T-helper 2 cell (primary cell): ENCODE measurements at regions not wholly inside any gene's neighbourhood (a gene's known extent, or its start where the extent isn't known, plus 50 kb on each side); places are given as distances from the start of the nearest gene placed in this dataset.
"Not testable (repeated sequence)": the region's sequence is repeated elsewhere in the genome, so short reads cannot be mapped to it uniquely, and the experiment has no call there.

Experiments
- DNase-seq, 5 experiments: peaks; one replicate each; pipeline versions ENCODE4 v3.0.0 to v3.0.0-alpha.2; 2012 to 2022

DNA sequence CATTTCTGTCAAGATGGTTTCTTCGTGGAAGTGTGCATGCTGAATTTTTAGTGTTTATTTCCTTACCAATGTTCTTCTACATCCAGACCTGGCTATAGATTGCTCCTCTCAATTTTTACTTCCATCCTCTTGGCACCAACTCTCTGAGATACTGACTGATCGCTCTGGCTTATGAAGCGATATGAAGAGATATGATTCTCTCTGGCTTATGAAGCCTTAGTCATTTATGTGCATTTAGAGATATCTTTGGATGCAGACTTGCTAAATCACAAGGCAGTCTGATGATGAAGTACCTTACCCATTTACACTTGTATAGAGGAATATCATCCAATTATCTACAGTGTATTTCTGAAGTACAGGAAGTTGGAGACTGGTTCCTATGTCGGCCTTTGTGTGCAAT is 295.4 kb upstream of the STXBP5 start:
- no peak for DNase-seq

DNA sequence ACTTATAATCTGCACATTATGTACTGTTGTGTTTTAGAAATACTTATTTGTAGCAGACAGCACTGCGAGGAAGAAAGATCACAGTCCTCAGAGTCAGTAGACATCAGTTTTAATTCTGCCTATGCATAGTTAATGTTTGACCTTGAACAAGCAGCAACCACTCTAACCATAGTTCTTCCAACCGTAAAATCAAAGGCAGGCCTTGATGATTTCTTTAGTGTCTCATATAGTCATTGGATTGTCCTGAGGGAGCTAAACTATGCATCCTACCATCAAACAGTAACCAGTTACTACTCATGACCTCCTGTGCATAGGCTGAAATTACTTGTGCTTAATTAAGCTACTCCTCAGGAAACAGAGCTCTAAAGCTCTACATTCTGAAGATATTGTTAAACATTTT is 294.8 kb upstream of the STXBP5 start:
- no peak for DNase-seq

DNA sequence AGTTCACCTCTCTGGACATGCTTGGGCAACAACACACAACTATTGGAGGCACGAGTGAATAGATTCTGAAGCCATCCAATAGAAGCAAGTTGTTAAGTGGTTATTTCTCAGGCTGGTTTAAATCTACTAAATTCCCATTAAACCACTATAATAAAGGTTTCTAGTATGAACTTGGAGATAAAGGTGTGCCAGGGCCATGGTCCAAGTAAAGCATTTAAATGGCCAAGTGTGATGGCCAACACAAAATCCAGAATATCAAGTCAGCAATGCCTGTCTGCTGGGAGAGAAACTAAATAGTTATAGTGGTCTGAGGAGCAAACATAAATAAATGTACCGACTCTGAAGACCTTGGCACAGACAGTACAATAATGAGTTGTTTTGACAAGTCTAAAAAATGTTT is 294.3 kb upstream of the STXBP5 start:
- DNase-seq, result no peak

DNA sequence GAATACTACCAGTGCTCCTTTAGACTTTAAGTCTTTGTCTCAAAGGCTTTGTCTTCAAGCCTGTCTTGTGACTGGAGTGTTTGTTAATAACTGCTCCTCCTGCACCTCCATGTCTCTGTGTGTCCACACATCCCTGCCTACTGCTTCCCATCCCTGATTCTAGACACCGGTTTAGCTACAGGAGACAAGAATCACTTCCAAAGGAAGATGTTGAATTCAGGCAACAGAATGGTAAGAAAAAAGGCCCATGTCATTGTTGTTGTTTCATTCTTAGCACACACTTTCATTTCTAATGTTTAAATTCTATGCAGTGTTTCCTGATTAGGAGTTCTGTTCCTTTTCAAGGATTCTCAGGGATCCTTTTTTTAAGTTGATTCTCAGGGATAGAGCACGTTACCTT is 293.6 kb upstream of the STXBP5 start:
- no peak for DNase-seq

DNA sequence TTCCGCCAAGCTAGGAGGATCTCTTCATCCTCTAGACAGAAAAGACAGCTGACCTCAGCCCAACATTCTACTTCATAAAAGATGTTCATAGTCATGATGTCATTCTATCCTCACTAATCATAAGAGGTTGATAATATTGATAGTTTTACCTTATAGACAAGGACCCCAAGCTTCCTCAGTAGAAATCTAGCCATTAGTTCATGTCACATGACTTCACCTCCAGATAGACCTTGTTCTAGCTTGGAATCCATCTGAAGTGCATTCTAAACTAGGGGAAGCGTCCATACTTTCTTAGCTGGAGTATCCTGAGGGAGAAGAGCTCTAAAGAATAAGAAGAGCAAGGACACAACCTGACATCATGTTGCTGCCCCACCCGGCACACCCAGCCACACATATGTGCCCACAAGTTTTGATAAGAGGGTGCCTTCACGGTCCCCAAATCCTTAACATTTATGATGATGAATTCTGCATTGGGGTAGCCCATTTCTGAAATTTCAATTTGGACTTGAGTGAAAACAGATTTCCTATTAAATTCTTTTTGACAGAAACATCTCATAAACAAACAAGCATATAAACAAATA is 292.5 kb upstream of the STXBP5 start:
- DNase-seq, result no peak

DNA sequence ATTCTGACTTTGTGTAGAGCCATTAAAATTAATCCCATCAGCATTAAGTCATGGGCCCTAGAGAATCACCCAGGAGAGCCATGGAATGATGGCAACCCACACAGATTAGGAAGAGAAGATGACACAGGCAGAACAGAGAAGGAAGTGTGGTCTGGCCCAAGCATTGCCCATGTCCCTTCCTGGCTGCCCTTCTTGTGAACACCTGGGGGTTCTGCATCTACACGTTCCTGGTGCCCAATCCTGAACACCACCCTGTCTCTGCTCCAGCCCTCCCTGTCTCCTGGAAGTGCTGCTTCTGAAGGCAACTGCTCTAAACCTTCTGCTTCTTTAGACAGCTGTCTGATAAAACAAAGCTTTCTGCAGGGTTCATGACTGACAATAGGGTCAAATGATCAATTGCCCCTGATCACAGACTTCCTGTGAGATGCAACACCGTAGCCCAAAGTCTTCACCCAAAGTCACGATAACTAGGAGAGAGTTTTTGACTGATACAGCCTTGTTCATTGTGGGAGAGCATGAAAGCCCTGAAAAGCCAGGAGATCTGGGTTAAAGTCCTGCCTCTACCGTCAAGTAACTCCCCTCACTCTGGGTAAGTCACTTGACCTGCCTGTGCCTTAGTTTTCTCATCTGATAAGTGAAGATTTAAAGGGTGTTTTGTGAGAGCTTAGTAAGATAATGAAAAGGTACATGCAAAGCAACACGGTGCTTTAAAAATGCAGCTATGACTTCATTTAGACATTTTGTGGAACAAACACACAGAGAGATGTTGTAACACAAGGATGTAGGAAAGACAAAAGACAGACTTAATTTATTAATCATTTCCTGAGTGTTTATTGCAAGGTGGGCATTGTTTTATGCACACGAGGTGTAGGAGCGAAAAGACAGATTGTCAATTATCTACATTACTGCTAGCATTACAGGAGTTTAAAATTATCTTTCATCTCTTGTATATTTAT is 291.2 kb upstream of the STXBP5 start:
- DNase-seq, result no peak

DNA sequence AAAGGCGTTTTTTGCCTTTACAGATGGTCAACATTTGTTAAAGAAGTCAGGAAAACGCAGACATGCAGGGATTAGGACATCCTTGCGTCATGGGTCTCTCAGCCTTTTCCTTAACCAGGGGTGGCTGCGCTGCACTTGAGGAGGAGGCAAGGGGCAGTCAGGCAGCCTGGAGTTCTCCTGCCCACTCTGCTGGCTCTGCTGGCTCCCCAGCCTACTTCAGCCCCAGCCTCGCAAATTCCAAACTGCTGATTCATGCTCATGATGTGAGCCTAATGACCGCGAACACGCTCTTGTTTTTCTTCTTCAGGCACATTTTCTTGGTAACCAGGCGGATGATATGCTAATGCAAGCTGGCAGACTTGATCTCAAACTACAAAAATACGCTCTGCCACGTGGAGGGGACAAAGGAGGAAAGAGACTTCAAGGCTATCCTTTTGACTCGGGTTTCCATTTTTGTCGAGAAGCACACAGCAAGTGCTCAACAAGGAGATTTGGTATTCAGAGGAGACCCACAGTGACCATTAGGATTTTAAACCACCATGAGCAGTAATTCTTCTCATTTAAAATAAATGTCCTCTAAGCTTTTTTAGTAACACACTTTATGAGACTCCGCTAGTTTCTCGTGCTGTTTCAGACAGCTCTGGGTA is 290.3 kb upstream of the STXBP5 start:
- DNase-seq, result peak in 1 of 5 experiments; percentile 39

DNA sequence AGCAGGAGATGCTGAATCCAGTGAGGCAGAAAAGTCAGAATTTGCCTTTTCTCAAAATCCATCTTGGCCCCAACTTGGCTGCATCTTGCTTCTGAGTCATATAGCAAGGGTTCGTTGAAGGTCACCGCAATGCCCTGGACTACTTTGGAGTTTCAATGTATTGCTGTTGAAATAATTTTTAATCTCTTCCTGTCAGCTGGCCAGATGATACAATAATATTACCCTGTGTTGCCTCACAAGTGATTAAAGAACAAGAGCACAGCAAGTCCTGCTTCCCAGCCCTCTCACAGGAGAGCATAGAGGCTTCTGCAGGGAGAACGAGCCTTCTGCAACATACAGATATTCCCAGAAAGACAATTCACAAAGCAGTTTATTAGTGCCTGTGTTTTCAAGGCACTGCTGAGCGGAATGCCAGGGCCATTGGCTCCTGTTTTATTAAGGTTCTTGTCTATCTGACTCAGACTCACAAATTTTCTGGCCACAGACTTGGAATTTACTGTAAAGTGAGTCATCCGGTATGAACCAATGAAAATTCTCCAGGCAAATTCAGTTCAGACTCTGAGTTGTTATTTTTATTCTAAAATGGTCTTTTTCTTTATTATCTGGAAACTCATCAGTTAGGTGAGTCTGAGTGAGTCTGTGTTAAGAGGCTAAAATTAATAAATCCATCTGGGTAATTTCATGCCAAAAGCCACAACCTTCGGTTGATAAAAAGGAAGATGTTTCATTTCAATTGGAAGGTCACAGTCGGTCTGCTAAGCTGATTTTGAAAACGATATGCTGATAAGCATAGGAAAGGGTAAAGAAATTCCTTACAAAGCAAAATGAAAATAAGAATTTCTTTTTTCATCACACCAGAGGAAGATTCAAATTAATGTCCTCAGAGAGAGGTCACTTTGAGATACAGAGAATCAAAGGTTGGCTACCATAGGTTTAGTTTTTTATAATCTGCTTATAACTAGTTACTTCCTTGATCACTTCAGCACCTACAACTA is 289.4 kb upstream of the STXBP5 start:
- DNase-seq, result no peak

DNA sequence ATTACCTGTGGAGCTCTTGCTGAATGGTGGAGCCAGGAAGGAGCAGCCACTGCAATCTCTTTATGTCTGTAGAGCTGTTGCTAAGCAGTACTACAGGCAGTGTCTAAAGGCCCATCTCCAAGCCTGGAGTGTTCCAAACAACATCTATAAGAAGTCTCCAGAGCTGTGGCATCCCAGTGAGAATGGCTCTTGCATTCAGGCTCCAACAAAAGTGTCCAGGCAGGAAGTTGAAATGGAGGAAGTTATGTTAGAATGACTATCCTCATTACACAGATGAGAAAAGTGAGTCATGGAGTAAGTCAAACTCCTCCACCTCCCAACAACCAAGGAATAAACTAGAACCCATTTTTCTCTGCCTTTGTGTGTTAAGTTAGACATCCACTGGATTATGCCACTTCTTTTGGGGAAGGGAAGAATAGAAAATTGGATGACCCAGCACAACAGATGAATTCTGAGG is 288.5 kb upstream of the STXBP5 start:
- no peak for DNase-seq

DNA sequence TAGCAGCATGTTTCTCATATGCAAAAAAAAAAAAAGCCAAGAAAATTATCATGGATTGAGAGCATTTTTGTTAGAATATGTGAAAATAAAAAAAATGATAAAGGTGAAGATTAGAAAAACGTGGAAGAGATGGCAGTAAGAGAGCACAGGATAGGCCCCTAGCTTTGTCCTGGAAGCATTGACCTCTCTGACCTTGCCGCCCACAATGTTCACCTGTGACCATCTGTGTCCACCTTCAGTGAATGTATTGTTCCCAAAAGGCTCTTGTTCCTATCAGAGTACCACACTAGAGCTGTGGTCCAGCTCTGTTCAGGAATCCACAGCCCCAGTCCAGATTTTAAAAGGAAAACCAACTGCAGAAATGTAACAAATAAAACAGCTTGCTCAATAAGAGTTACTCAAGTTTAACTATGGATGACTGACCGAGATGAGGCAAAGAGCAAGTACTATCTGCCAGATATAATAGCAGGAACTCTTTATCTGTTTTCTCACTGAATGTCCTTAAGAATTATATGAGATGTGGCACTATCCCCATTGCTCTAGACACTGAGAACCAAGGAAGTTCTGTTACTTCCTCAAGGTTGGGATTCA is 287.7 kb upstream of the STXBP5 start:
- DNase-seq, result no peak

DNA sequence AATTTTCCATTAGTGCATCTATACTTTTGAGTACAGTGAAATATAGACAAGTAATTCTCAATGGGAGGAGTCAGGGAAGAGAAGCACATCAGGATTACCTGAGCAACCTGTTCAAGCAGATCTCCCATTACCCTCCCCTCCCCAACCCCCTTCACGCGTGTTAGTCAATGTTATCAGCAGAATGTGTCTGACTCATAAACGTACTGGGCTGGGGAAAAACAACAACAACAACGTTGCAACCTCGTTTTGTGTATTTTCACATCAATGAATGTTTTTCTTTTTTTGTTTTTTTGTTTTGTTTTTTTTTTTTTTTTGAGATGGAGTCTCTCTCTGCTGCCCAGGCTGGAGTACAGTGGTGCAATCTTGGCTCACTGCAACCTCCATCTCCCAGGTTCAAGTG is 287.0 kb upstream of the STXBP5 start:
- DNase-seq, result no peak

DNA sequence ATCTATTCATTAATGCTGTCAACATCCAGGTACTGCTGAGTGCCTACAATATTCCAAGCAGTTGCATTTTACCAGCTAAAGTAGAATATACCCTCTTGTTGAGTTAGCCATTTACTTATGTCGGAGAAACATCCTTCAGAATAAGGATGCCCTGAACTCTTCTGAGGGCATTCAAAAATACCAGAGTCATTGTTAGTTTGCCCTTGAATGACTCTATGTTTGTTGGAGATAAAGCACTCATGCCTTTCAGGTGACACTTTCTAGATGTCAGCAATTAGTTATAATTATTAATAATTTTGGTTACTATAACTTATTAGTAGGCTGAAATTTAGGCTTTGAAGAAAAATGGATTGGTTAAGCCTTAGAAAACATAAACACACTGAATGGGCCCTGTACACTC is 286.2 kb upstream of the STXBP5 start:
- no peak for DNase-seq

DNA sequence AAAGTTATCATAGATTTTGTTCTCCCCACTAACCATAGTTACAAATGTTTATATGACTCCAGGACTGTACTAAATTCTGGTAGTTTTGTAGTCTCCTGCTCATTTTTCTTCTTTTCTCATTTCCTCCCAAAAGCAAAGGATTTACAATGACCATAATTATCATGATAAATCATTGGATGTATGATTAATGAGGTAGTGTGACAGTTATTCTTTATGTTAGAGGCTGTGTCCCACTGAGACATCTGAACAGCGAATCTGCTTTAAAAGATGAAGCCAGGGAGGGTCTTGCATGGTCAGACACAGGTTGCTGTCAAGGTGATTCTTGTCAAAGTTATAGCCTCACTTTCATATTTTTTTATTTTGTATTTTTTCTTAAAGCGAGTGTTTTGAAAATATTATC is 285.2 kb upstream of the STXBP5 start:
- no peak for DNase-seq

DNA sequence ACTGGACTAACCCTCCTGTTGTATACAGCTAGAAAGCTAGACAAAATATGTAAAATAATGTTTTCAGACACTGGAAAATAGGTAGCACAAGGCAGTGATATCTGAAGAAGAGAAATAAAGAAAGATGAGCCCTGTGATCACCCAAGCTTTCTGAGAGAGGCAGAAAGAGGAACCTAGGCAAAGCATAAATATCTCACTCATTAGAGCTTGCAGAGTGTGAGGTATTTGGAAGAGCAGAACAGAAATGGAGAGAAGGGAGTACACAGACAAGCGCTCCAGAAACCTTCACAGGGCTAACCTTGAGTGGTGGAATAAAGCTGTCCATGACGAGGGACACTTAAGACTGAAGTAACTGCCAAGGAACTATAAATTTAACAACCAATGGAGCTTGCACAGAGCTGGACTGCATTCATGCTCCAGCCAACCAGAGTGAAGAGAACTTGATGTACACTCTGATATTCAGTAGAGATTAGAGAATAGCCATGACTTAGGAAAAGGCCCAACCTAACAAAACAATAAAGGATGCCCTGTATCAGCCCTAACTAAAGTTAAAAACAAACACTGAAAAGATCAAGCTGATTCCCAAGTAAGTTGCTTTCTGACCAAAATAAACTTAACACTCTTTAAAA is 280.9 kb upstream of the STXBP5 start:
- no peak for DNase-seq

DNA sequence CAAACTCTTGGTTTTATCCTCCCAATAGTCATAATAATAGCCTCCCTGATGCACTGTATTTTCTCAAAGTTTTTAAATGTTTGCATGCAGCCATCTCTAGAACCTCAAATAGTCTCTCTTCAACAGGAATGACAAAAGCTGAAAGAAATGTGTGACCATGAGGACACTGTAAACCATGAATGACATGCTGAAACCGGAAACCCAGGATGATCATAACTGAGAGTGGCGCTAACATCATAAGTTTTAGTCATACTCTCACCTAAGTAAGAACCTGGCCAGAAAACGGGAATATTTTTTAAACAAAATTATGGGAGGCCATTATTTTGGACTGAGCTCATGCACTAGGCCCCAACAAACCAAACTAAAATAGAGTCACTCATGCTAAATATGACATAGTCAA is 278.4 kb upstream of the STXBP5 start:
- no peak for DNase-seq

DNA sequence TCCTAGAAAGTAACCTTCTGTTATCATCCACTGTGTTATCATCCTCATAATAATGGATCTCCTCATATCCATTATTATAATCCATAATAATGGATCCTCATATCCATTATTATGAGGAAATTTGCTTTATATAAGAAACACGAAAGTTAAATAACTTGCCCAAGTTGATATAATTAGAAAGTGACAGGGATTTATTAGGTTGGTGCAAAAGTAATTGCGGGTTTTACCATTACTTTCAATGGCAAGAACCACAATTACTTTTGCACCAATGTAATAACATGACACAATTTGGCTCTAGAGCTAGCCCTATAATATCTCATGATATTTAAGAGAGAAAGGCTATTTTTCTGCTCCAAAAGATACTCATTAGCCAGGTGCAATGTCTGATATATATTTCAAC is 275.7 kb upstream of the STXBP5 start:
- DNase-seq, result no peak

DNA sequence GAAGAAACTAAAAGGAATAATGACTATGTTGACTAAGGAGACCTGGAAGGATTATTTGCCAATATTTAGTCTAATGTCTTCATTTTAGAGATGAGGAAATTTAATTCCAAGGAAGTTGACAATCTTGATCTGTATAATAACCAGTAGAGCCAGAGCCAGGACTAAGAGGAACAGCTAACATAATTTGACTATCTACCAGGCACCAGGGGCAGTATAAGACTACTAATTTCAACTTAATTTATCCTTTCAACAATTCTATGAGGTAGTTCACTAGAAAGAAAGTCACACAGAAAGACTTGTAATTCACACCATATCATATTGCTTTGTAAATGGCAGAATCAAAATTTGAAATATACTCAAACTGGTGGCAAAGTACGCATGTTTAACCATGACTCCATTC is 273.0 kb upstream of the STXBP5 start:
- no peak for DNase-seq

DNA sequence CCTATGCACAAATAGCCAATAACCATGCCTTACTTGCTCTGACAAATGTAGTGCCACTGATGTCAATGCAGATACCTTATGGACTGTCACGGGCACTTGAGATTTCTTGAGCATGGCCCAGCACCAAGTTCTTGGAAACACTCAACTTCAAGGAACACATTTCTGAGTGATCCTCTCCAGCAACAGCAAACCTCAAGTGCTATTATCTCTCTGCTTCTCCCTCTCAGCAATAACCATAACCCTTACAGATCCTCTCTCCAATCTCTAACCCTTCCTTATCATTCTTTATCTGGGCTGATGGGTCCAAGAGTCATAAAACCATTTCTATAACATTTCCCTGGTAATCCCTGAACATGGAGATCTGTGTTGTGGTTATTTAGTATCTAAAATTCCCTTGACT is 266.9 kb upstream of the STXBP5 start:
- DNase-seq, result no peak

DNA sequence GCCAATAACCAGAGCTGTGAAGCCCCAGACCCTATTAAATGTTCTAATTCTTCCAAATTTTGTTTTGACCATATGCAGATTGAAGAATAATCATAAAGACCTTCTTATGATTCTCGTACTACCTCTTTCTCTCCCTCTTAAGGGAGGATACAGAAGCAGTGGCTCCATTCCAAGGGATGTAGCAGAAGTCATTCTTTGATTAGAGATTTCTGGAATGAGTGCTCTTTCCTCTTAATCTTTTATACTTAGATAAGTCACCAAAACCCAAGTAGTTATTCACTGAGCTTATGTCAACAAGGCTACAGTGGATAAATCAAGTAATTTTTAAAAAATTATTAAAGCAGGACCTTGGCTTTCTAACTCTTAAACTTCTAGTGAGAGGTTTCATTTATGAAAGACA is 266.0 kb upstream of the STXBP5 start:
- DNase-seq, result no peak

DNA sequence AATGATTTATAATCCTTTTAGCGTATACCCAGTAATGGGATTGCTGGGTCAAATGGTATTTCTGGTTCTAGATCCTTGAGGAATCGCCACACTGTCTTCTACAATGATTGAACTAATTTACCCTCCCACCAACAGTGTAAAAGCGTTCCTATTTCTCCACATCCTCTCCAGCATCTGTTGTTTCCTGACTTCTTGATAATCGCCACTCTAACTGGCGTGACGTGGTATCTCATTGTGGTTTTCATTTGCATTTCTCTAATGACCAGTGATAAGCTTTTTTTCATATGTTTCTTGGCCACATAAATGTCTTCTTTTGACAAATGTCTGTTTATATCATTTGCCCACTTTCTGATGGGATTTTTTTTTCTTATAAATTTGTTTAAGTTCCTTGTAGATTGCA is 264.8 kb upstream of the STXBP5 start:
- DNase-seq, result not testable (repeated sequence)

DNA sequence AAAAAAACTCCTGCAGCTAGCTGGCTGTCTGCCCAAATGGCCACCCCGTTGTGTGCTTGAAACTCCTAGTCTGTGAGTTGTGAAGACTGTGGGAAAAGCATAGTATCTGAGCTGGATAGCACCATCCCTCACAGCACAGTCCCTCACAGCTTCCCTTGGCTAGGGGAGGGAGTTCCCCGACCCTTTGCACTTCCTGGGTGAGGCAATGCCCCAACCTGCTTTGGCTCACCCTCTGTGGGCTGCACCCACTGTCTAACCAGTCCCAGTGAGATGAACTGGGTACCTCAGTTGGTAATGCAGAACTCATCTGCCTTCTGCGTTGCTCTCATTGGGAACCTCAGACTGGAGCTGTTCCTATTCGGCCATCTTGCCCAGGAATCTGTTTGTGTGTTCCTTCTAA is 260.6 kb upstream of the STXBP5 start:
- DNase-seq, result no peak

DNA sequence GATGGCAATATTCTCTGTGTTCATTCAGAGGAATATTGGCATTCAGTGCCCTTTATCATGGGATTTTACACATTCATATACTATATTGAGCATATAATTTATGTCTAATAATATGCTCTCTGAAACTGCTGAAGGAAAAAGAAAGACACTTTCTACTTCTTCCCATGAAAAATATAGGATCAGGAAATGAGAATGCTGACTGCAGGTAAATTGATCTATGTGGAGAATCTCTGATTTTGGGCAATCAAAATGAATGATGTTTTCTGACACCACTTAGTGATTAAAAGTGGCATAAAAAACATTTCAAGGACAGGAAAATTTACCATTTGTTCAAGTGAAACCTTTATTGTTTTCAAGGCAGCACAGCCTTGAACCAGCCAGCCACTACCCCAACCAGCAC is 260.1 kb upstream of the STXBP5 start:
- DNase-seq, result no peak
